Activated B cell treated with CpG ODN at 0.5 μM for 24 hours (primary cell): ENCODE measurements at regions not wholly inside any gene's neighbourhood (a gene's known extent, or its start where the extent isn't known, plus 50 kb on each side); places are given as distances from the start of the nearest gene placed in this dataset.
A peak's percentile ranks its signal among the peaks of the same experiment; 100 is the strongest.

Source experiments
- ATAC-seq: fragments of 200-7000 bp; cut with Tn5 transposase; one replicate; pipeline ENCODE4 v1.10.0; 2021; ENCODE audit warnings: low read depth, mild to moderate bottlenecking, moderate library complexity
- CTCF ChIA-PET: fragments of 350-600 bp; sonication (Branson Sonifier 250); formaldehyde crosslinking; loops from one replicate; lab custom pipeline; 2021; ENCODE audit warnings: antibody characterized with exemption; lab: Charles Lee
- POLR2A ChIA-PET: fragments of 350-600 bp; sonication (Branson Sonifier 250); formaldehyde crosslinking; loops from one replicate; lab custom pipeline; 2021; ENCODE audit warnings: antibody characterized with exemption; lab: Charles Lee
- DNase-seq: peaks from one replicate; pipeline ENCODE4 v3.0.0; 2022
- H3K27ac Mint-ChIP-seq: one replicate; pipeline ENCODE4 v1.8.0; 2020; ENCODE audit warnings: mixed read lengths
- H3K27me3 Mint-ChIP-seq: one replicate; pipeline ENCODE4 v1.8.0; 2021; ENCODE audit warnings: mixed read lengths
- H3K36me3 Mint-ChIP-seq: one replicate; pipeline ENCODE4 v1.8.0; 2021; ENCODE audit warnings: low read depth, mixed read lengths
- H3K4me1 Mint-ChIP-seq: one replicate; pipeline ENCODE4 v1.8.0; 2021; ENCODE audit warnings: mixed read lengths
- H3K4me3 Mint-ChIP-seq: one replicate; pipeline ENCODE4 v1.8.0; 2020; ENCODE audit warnings: mild to moderate bottlenecking, mixed read lengths
- H3K9me3 Mint-ChIP-seq: one replicate; pipeline ENCODE4 v1.8.0; 2020; ENCODE audit warnings: mixed read lengths
- CTCF ChIP-seq: fragments of 200-600 bp; IDR thresholded peaks from one replicate; pipeline ENCODE4 v1.8.0; 2022; ENCODE audit warnings: antibody characterized with exemption, mild to moderate bottlenecking
- intact Hi-C: fragments of 100-400 bp; cut with micrococcal nuclease; formaldehyde crosslinking; loops from one replicate; pipeline ENCODE4 v1.15.1; 2024

- no peaks in the 10 kb centered on the region for H3K36me3 Mint-ChIP-seq
- no peak overlapping the region for H3K27ac Mint-ChIP-seq
- ChIA-PET CTCF (no interaction called here), POLR2A (no interaction called here)
- no peak for TF ChIP-seq CTCF
- ATAC-seq (no peak), DNase-seq (no peak)
- H3K27me3 Mint-ChIP-seq = no peaks in the 10 kb centered on the region
- H3K4me1 Mint-ChIP-seq = no peaks in the 10 kb centered on the region
- no peak overlapping the region for H3K4me3 Mint-ChIP-seq
- no peaks in the 10 kb centered on the region for H3K9me3 Mint-ChIP-seq
- intact Hi-C loops = no loop called here
Observed at GRCh38 chr21:24935991-24936390, 671.3 kb downstream of the MRPL39 start.

DNA sequence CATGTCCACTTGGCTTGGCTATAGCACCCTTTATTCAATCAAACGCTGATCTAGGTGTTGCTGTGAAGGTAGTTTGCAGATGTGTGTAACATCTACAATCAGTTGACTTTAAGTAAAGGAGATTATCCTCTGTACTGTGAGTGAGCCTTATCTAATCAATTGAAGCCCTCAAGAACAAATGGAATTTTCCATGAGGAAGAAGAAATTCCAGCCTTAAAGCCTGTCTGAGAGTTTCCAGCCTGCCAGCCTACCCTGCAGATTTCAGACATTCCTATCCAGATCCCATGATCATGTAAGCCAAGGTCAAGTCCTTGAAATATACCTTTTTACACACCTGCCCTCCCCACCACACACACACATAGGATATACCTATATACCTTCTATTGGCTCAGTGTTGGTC is 696.7 kb downstream of the MRPL39 start:
- intact Hi-C loops = no loop called here
- no peaks in the 10 kb centered on the region for H3K27me3 Mint-ChIP-seq
- no peak for TF ChIP-seq CTCF
- ChIA-PET POLR2A (no interaction called here), CTCF (no interaction called here)
- H3K27ac Mint-ChIP-seq = no peak overlapping the region
- DNase-seq (no peak), ATAC-seq (no peak)
- no peaks in the 10 kb centered on the region for H3K36me3 Mint-ChIP-seq
- no peaks in the 10 kb centered on the region for H3K4me1 Mint-ChIP-seq
- no peaks in the 10 kb centered on the region for H3K9me3 Mint-ChIP-seq
- H3K4me3 Mint-ChIP-seq = no peak overlapping the region

DNA sequence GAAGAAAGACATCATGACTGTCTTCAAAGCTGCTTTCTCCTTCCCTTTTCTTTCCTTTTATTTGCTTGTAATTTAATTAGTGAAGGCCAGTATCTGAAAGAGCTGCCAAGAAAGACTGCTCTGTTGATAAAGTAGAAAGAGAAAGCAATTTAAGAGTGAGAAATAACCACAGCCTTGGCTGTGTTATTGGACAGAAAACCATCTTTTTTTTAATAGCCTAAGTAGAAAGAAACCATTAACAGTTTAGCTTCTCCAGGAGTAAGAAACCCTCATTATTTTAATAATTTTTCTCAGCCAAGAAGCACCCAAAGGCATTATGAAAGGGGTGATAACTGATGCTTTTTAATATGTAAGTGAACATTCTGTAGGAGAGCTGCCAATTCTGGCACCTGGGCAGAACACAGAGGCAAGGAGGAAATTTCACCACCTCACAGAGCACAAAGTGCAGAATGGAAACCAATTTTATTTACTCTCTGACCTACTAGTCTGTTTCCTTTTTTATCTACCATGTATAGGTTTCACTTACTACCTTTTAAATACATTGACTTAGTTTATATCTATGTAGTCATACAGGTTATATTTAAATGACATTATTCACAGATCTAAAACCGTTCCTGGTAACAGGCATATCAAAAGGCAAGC is 703.2 kb downstream of the MRPL39 start:
- TF ChIP-seq CTCF = no peak

GRCh38 chr21:24899138-24899537 is 708.1 kb downstream of the MRPL39 start:
- H3K4me1 Mint-ChIP-seq = peaks cover 26% of the 10 kb centered on the region
- H3K36me3 Mint-ChIP-seq = no peaks in the 10 kb centered on the region
- no peaks in the 10 kb centered on the region for H3K27me3 Mint-ChIP-seq
- DNase-seq (no peak), ATAC-seq (no peak)
- no peaks in the 10 kb centered on the region for H3K9me3 Mint-ChIP-seq
- H3K27ac Mint-ChIP-seq = peak overlapping the region; percentile 82
- TF ChIP-seq CTCF = no peak
- H3K4me3 Mint-ChIP-seq = no peak overlapping the region
- CTCF ChIA-PET = interaction anchor here (1.6 kb wide), 1 partner anchor 487 kb away, joined by 9 read pairs; no protein-coding TSS in a partner anchor
- intact Hi-C loops = loop anchor here (5.0 to 10.0 kb wide), 2 partner anchors 663 to 1044 kb away; no protein-coding TSS in a partner anchor
- POLR2A ChIA-PET = no interaction called here

More for the DNA sequence above, 703.2 kb downstream of the MRPL39 start:
- Mint-ChIP-seq H3K36me3 (no peaks in the 10 kb centered on the region), H3K9me3 (no peaks in the 10 kb centered on the region), H3K27me3 (no peaks in the 10 kb centered on the region), H3K4me3 (no peak overlapping the region), H3K4me1 (peaks cover 12% of the 10 kb centered on the region), H3K27ac (no peak overlapping the region)
- POLR2A ChIA-PET = no interaction called here
- ATAC-seq = no peak
- intact Hi-C loops = no loop called here
- CTCF ChIA-PET = interaction anchor here (0.9 kb wide), 1 partner anchor 8 kb away, joined by 3 read pairs; no protein-coding TSS in a partner anchor
- no peak for DNase-seq

DNA sequence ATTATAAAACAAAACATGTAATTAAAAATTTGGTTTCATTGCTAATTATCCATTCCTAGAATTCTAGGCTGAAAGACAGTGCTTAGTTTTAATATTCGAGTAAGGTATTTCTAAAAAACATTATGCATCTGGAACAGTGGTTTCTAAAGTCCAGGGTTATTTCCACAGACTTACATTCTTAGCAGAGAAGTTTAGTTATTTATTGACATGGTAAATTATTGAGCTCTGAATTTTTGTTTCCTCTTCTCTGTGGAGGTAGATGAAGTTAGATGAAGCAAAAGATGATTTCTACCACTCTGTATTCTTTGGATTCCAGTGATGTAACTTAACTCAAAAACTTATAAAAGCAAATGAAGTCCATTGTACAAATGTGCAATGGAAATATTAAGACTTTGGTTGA is 709.4 kb downstream of the MRPL39 start:
- DNase-seq (no peak), ATAC-seq (no peak)
- TF ChIP-seq CTCF = no peak
- Mint-ChIP-seq H3K4me3 (no peak overlapping the region), H3K27ac (no peak overlapping the region), H3K36me3 (no peaks in the 10 kb centered on the region), H3K4me1 (peaks cover 21% of the 10 kb centered on the region), H3K9me3 (no peaks in the 10 kb centered on the region), H3K27me3 (no peaks in the 10 kb centered on the region)
- intact Hi-C loops = loop anchor here (2.0 to 10.0 kb wide), 3 partner anchors 664 to 1043 kb away; no protein-coding TSS in a partner anchor
- ChIA-PET CTCF (interaction anchor here (1.5 to 1.6 kb wide), 2 partner anchors 416 to 488 kb away, joined by 7 to 9 read pairs; no protein-coding TSS in a partner anchor), POLR2A (interaction anchor here (0.9 kb wide), 1 partner anchor 488 kb away, joined by 3 read pairs; no protein-coding TSS in a partner anchor)
